HG03460 (cell line): ENCODE measurements at regions not wholly inside any gene's neighbourhood (a gene's known extent, or its start where the extent isn't known, plus 50 kb on each side); places are given as distances from the start of the nearest gene placed in this dataset.

Source experiments
- ATAC-seq: cut with Tn5 transposase; IDR thresholded peaks from one replicate; pipeline ENCODE4 v1.9.1; 2021; ENCODE audit not compliant: unreplicated experiment

DNA sequence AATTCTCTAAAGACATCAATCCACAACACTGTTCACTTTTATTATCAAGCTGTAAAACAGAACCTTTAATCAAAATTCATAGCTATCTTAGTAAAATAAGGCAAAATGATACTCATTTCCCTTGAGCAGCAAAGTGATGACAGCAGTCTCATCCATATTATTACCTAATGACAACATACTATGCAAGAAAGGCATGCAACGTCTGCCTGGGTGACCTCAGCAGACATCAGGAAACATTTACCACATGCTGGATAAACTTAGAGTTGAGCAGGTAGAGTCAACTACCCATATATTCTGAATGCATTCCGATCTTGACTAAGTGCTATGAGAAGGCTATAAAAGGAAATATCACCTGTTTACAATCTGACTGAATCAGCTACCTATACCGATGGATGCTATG is 145.1 kb downstream of the SIPA1L2 start:
- no peak for ATAC-seq

DNA sequence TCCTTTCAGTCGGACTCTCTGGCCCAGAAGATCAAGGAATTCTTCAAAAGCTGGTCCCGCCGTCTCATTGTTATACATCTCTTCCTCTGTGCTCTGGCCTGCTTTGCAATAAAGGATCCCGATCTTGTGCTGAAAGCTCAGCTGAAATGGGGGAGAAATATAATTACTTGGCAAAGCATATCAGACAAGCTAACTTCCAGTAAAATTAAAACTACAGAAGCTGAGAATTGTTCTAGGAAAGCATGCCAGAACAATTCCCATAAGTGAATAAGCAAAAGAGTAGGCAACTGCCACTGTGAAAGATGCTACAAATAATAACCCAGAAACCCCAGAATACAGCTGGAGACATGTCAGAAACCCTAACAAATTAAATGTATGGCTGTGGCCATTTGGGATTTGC is 146.1 kb downstream of the SIPA1L2 start:
- no peak for ATAC-seq

DNA sequence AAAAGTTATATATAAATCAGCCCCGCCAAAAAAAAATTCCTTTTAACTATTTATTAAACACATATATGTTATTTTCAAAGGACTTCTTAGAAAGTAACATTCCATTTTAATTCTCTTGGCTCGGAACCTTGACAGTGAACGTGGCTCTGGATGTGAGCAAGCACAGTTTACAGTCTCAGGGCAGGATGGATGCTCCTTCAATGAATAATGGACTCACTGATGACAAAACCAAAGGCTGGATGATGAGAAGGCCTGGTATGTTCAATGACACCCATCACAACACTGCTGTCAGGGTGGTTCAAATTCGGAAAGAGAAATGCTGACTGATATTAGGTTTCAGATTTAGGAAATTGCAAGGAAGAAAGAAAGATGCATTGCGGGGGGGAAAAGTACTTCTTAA is 148.8 kb downstream of the SIPA1L2 start:
- no peak for ATAC-seq

DNA sequence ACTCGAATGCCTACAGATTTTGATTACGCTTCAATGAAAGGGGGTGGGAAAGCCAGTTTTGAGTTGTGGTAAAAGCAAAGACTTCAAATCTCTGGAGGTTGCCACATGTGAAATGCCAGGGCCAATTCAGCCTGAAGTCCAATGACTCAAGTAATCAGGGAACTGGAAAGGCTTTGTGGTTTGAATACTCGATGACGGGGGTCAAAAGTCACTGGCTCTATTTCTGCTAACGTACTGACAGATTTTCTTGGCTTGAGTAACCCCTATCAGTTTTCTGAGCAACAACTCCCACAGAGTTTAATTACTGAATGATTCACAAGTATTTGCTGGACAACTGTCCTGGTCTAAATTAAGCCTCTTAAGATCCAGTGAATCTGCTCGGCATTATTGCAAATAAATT is 152.2 kb downstream of the SIPA1L2 start:
- ATAC-seq: no peak

DNA sequence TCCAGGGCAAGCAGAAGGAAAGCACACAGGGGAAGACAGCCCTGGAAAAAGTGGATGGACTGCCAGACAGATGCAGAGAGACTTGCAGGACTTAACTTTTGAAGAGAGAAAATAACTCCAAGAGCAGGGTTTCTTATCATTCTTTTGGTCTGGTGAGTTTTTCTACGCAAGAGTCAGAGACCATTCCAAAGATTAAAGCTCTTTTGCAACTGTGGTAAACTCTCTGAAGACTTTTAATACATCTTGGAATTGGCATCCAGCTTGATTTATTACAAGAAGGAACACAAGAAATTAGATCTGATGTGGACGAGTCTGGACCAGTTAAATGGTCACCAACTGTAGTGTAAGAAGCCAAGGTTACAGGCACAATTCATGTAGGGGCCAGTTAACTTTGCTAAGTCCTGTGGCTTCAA is 153.4 kb downstream of the SIPA1L2 start:
- ATAC-seq: no peak

DNA sequence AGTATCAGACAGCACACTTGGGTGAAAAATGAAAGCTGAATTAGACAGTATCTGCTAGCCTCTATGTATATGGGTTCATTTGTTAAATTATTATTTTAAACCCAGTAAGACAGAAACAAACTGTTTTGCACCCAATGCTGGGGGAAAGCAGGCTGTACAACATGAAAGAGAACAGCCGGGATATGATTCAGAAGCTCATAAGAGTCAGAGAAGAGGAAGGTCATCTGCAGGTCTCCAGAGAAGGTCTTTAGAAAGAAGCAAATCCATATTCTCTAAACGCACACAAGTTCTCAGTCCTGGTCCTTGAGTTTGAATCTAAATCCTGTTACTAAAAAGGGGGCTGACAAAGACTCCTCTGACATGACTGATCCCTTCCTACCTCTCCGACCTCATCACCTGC is 155.1 kb downstream of the SIPA1L2 start:
- no peak for ATAC-seq

DNA sequence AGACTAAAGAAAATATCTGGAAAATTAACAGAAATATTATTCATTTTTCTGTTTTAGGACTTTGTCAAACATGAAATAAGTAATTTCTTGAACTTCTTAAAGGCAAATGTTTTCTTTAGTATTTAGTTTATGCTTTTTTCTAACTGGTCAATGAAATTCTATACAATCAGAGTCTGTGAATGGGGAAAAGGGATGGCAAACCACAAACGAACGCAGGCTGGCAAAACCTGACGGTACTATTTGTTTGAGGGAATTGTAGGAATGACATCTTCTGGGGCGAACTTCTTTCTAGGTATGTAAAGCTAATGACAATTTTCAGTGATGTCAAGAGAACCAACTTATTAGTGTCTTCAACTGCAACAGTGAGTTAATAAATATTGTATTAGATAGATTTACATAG is 156.0 kb downstream of the SIPA1L2 start:
- no peak for ATAC-seq

DNA sequence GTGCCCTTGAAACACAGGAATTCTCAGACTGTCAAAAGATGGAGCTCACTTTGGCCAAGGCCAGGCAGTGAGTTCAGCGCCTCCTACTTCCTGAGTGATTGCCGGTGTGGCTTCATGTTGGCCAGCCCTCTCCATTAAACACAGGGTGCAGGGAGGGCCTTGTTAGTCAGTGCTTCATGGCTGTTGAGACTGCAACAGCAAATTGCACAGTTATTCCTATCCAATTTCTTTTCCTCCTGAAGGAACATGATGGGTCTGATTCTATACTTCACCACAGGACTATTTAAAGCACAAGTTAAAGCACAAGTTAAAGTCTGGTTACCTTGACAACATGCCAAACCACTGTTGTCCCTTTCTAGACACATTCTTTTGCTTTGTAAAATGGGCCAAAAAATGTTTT is 156.6 kb downstream of the SIPA1L2 start:
- no peak for ATAC-seq

DNA sequence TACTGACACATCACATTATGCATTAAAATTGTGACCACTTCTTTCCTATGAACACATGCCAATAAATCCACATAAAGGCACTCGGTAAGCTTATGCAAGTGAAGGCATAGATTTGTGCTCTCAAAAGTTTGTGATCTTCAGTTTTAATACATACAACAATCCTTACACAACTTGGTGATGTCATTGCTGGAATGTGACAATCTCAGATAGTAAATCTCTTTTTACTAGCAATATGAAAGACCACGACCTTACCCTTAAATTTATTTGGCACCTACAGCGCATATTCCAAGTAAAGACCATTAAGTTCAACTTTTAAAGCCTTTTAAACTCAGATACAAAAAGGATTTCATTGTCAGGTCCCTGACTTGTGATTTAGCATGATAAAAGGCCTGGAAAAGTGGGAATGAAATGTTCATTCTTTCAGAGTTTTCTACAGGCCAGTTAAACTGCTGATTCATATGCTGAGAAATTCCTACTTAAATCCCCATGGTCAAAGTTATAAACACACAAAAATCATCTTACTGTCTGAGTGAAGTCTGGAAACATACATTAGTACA is 157.4 kb downstream of the SIPA1L2 start:
- no peak for ATAC-seq

DNA sequence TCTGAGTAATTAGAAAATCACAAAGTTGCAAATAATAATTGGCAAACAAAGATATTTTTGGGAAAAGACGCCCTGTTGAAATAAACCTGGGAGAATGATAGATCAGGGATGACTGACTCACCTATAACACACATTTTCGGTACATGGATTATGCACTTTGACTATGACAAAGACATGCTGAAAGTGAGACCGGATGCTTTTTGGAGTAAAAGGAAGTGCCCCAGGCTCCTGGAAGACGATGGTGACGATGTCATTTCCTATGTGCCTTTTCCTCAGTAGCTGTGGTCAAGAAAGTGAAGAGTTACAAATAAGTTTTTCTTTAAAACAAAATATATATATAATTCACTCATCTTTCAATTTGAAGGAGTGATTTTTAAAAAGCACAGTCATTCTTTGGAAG is 158.7 kb downstream of the SIPA1L2 start:
- no peak for ATAC-seq

DNA sequence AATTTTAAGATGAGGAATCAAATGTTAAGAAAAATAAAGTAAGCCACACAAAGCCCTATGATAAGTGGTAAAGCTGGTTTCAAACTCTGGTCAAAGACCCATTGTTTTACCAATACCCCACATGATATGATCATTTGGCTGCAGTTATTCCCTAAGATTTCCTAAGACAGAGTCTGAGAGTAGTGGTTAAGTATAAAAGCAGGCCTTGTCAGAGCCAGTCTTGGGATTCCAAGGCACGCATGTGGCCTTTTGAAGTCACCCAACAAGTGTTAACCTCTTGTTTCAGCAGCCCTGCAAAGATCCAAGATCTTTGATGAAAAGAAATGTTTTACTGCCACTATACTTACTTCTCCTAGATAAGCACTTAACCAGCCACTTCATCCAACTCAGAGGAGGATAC is 159.2 kb downstream of the SIPA1L2 start:
- ATAC-seq: no peak

DNA sequence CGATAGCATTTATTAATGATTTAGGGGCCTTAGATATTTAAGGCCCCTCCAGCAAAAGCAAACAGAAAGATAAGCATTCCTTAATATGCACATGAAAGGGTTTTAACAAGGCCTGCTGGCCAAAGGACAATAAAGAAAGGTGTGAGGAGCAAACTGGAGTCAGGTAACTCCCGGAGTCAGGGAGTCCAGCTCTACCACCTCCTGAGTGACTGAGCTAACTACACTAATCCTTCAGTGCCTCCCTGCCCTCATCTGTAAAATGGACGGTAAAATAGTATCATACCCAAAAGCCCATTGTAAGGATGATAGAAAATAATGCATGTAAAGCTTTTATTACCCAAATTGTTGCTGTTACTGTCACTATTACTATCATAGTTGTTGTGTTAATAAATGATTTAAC is 161.7 kb downstream of the SIPA1L2 start:
- ATAC-seq: no peak

DNA sequence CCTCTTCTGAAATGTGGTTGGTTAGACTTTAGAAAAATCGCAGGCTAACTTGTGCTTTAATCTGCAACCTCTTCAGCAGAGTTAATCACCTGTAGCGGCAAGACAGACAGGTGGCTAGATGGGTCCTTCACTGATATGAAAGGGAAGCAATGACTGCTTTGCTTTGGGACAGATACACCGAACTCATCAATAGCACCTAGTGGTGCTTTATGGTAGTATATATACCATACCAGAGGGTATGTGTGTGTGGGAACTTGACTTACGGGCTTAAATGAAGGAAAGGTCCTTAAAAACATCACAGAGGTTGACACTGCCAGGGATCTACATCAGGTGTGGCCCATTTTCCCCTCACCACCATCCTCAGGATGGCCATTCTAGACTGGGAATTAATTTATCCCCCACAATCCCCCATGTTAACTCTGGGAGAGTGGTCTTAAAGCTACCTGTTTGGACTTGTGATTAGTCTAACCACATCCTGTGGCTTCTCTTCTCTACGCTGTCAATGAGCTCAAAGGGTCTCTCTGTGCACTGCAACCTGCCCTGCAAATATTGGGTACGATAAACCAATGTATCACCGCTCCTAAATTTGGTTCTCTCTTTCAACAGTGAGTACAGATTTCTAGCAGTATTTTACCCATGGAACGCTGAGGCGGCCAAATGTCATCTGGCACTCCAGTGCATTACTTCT is 162.7 kb downstream of the SIPA1L2 start:
- no peak for ATAC-seq

DNA sequence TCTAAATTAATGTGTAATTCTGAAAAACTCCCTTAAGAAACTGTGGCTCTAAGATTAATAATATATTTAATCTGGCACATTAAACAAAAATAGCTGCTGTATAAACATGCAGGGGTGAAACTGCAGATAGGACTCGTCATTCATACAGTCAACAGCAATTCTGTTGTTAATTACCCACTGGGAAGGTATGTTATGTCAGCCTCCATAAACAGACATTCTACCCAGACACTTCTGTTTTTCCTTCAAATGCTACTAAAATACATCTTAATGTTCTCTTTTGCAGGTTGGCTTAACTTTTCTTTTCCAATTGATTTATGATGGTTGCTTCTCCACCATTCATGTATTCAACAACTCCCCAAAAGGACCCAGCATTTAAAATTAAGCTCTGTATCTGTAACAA is 165.6 kb downstream of the SIPA1L2 start:
- no peak for ATAC-seq

DNA sequence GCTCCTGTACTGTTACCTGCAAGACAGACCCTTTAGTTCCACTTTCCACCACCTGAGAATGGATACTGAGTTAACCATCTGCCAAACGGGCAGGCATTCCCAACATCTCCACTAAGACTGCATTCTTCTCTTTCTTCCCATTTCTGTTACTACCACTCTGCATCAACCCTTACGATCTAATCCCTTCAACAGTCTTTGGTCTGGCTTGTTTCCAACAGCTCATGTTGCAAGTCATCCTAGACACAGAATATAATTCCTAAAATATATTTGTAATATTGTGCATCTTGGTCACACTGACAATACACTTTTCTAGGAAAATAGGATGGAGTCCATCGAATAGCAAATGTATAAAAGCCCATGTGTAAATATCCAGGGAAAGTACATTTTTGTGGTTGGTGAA is 166.7 kb downstream of the SIPA1L2 start:
- ATAC-seq: no peak

DNA sequence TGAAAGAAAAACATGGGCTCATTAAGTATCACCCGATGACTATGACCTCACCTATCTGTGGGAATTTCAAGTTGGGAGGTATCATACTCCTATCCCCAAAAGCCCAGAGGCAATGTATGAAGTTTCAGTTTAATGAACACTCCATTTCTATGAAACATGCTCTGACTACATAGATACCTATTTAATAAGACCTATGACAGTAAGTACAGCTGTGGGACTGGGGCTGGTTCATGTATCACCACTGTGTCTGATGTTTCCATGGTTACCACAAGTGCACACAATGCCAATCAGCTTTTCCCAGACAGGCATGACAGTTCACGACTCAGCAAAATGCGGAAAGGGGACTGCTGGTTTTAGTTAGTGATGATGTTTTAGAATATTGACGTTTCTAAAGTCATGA is 167.7 kb downstream of the SIPA1L2 start:
- no peak for ATAC-seq

DNA sequence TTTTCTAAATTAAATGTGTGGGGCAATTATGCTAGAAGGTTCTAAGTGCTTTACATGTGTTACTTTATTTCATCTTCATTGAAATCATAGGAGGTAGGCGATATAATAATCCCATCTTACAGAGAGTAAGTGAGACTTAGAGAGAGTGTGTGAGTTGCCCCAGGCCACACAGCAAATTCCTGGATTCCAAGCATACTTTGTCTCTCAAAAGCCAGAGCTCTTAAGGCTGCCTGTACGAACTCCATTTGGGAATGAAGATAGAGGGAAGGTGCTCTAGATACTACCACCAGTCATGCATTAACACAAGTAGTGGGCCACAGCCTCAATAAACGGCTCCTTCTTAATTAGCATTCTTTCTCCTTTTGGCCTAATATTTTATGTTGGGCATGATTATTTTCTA is 170.1 kb downstream of the SIPA1L2 start:
- ATAC-seq: no peak

DNA sequence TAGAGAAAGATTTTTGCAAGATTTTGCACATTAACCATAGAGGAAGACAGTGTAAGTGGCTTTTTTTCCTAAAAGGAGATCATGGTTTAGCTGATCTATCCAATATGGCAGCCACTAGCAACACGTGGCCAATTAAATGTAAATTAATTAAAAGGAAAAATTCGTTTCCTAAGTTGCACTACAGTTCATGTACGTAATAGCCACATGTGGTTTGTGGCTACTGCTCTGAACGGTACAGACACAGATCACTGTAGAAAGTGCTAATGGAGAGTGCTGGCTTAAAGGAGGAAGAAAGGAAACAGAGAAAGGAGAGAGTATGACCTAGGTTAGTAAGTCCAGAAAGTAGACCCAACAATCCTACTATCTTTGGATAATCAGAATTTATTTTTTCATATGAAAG is 170.8 kb downstream of the SIPA1L2 start:
- no peak for ATAC-seq

DNA sequence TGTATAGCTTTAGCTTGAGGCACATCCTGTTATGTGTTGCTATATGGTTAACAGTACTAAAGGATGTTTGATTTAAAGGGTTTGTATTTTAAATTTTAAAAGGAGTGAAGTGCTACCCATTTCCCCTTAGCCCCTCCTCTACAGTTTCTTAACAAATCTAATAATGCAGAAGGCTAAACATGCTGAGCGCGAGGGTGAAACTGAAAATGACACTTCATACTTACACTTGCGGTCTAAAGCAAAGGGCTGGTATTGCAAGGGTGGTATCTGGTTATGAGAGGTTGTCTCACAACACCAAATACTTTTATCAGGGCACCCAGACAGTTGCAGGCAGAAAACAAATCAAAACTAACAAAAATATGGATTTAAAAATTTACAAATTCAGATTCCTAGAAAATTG is 172.3 kb downstream of the SIPA1L2 start:
- ATAC-seq: no peak

DNA sequence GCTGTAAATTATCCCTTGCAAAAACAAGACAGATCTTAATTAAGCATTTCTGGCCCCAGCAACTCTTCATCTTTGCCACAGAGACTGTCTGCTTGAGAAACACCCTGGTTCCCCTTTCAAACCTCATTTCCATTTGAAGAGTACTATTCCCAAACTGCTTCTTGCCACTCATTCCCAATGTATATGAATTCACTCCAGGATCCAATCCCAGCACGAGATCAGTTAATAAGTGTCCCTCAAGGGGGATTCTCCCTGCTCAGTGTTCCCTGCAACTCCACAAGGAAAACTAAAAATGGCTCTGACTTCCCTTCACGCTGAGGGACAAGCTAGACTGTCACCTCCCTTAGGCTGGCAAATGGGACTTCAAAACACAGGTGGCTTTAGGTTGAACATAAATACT is 173.2 kb downstream of the SIPA1L2 start:
- ATAC-seq: no peak

DNA sequence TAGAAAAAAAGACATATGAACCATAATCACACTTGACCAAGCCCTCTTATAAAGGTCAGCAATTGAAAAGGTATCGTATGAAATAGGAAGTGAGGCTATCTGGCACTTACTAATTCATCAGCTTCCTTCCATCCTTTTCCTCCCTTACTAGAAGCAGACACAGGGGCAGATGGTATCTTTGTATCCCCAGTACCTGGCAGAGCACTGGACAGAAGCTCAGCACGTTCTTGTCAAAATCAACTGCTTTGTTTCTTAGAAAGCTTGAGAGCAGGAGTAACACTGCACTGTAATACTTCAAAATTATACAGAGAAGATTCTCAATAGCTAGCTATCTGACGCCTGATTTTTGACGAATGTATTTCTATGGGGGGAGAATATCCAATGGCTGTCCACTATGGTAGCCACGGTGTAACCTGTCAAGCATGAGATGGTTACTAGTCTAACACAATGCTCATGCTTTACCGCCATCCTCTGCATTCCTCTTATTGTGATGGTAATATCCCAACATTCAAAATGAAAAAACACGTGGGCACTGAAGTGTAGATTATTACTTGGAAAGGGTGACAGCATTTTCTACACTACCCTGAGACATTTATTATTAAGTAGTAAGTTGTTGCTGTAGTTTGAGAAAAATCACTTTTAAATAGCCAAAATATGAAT is 175.6 kb downstream of the SIPA1L2 start:
- ATAC-seq: no peak

DNA sequence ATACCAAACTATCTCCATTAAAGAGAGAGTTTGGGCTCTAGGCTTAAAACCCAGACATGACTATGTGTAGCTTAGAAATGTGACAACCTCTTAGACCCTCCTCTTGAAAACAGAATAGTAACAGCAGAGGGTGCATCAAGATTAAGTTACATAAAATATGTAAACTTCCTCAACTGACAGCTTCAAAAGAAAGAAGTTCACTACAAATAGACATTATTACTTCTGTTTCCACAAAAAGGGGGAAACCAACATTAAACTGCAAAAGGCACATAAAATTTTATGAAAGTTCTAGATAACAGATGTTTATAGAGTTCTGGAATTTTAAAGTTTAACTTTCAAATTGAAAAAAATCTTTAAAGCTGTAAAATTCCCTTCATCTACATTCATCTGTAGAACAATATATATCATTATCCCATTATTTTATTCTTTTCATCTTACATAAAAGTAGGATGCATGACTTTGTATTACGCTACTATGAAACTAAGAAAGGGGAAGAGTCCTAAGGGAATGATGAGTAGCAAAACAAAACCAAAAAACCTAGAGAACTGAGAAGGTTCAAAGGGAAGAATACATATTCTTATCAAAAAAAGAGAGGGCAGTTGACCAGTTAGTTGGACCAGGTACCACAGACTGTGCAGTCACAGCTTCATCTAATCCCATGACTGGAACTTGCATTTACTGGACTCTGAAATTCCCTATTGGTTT is 177.0 kb downstream of the SIPA1L2 start:
- ATAC-seq: no peak
